ENCODE measurements at regions not wholly inside any gene's neighbourhood (a gene's known extent, or its start where the extent isn't known, plus 50 kb on each side); places are given as distances from the start of the nearest gene placed in this dataset.
"Not testable (repeated sequence)": the region's sequence is repeated elsewhere in the genome, so short reads cannot be mapped to it uniquely, and the experiment has no call there.

GRCh38 chr14:106606936-106607335 is 1080.6 kb downstream of the TMEM121 start:
- peaks cover 2% of the 10 kb centered on the region for H3K4me1 Mint-ChIP-seq
- no peaks in the 10 kb centered on the region for H3K36me3 Mint-ChIP-seq
- H3K27me3 Mint-ChIP-seq, result peaks cover 49% of the 10 kb centered on the region
- H3K27ac Mint-ChIP-seq, result no peak overlapping the region
- H3K9me3 Mint-ChIP-seq, result no peaks in the 10 kb centered on the region
- H3K4me3 Mint-ChIP-seq, result no peak overlapping the region
- DNase-seq, result no peak

GRCh38 chr14:106610691-106611090 is 1084.3 kb downstream of the TMEM121 start:
- H3K4me1 Mint-ChIP-seq, result peaks cover 2% of the 10 kb centered on the region
- peaks cover 30% of the 10 kb centered on the region for H3K27me3 Mint-ChIP-seq
- no peak overlapping the region for H3K4me3 Mint-ChIP-seq
- no peak overlapping the region for H3K27ac Mint-ChIP-seq
- no peaks in the 10 kb centered on the region for H3K9me3 Mint-ChIP-seq
- no peaks in the 10 kb centered on the region for H3K36me3 Mint-ChIP-seq
- no peak for DNase-seq

- no peak for DNase-seq
- no peak overlapping the region for H3K4me3 Mint-ChIP-seq
- H3K27ac Mint-ChIP-seq, result no peak overlapping the region
- H3K9me3 Mint-ChIP-seq, result no peaks in the 10 kb centered on the region
- no peaks in the 10 kb centered on the region for H3K36me3 Mint-ChIP-seq
- peaks cover 25% of the 10 kb centered on the region for H3K27me3 Mint-ChIP-seq
- H3K4me1 Mint-ChIP-seq, result no peaks in the 10 kb centered on the region
Measured at GRCh38 chr14:106613256-106613655, 1086.9 kb downstream of the TMEM121 start.

GRCh38 chr14:106618471-106618951 is 1092.1 kb downstream of the TMEM121 start:
- H3K4me1 Mint-ChIP-seq, H3K9me3 Mint-ChIP-seq, H3K36me3 Mint-ChIP-seq, H3K27ac Mint-ChIP-seq, H3K4me3 Mint-ChIP-seq: not testable (repeated sequence)
- DNase-seq, result peak; percentile 86
- H3K27me3 Mint-ChIP-seq, result peaks cover 48% of the 10 kb centered on the region

GRCh38 chr14:106619606-106620005 is 1093.2 kb downstream of the TMEM121 start:
- DNase-seq, result no peak
- no peaks in the 10 kb centered on the region for H3K9me3 Mint-ChIP-seq
- no peak overlapping the region for H3K4me3 Mint-ChIP-seq
- H3K36me3 Mint-ChIP-seq, result no peaks in the 10 kb centered on the region
- H3K4me1 Mint-ChIP-seq, result peaks cover 9% of the 10 kb centered on the region
- no peak overlapping the region for H3K27ac Mint-ChIP-seq
- H3K27me3 Mint-ChIP-seq, result peaks cover 53% of the 10 kb centered on the region

GRCh38 chr14:106620368-106620767 is 1094.0 kb downstream of the TMEM121 start:
- Mint-ChIP-seq H3K9me3 (no peaks in the 10 kb centered on the region), H3K4me1 (peaks cover 9% of the 10 kb centered on the region), H3K27ac (no peak overlapping the region), H3K27me3 (peaks cover 47% of the 10 kb centered on the region), H3K4me3 (no peak overlapping the region), H3K36me3 (no peaks in the 10 kb centered on the region)
- DNase-seq, result no peak

GRCh38 chr14:106622200-106622745 is 1095.9 kb downstream of the TMEM121 start:
- peak; percentile 9 for DNase-seq
- no peaks in the 10 kb centered on the region for H3K36me3 Mint-ChIP-seq
- no peak overlapping the region for H3K27ac Mint-ChIP-seq
- H3K4me3 Mint-ChIP-seq, result no peak overlapping the region
- H3K27me3 Mint-ChIP-seq, result peaks cover 47% of the 10 kb centered on the region
- no peaks in the 10 kb centered on the region for H3K9me3 Mint-ChIP-seq
- peaks cover 9% of the 10 kb centered on the region for H3K4me1 Mint-ChIP-seq

- Mint-ChIP-seq H3K27me3 (peaks cover 40% of the 10 kb centered on the region), H3K27ac (no peak overlapping the region), H3K4me1 (peaks cover 8% of the 10 kb centered on the region), H3K36me3 (no peaks in the 10 kb centered on the region), H3K4me3 (no peak overlapping the region), H3K9me3 (no peaks in the 10 kb centered on the region)
- no peak for DNase-seq
Measured at GRCh38 chr14:106625186-106625585, 1098.8 kb downstream of the TMEM121 start.

GRCh38 chr14:106626469-106626868 is 1100.1 kb downstream of the TMEM121 start:
- DNase-seq, H3K4me1 Mint-ChIP-seq, H3K9me3 Mint-ChIP-seq, H3K4me3 Mint-ChIP-seq, H3K27ac Mint-ChIP-seq, H3K36me3 Mint-ChIP-seq: not testable (repeated sequence)
- H3K27me3 Mint-ChIP-seq, result peaks cover 36% of the 10 kb centered on the region

GRCh38 chr14:106626942-106627588 is 1100.7 kb downstream of the TMEM121 start:
- peak; percentile 77 for DNase-seq
- not testable (repeated sequence) for H3K4me3 Mint-ChIP-seq, H3K4me1 Mint-ChIP-seq, H3K36me3 Mint-ChIP-seq, H3K9me3 Mint-ChIP-seq, H3K27ac Mint-ChIP-seq
- peaks cover 35% of the 10 kb centered on the region for H3K27me3 Mint-ChIP-seq

GRCh38 chr14:106631879-106632278 is 1105.5 kb downstream of the TMEM121 start:
- no peak for DNase-seq
- H3K4me1 Mint-ChIP-seq, result peaks cover 2% of the 10 kb centered on the region
- H3K4me3 Mint-ChIP-seq, result no peak overlapping the region
- peaks cover 19% of the 10 kb centered on the region for H3K27me3 Mint-ChIP-seq
- no peaks in the 10 kb centered on the region for H3K36me3 Mint-ChIP-seq
- no peak overlapping the region for H3K27ac Mint-ChIP-seq
- no peaks in the 10 kb centered on the region for H3K9me3 Mint-ChIP-seq

GRCh38 chr14:106633721-106634120 is 1107.3 kb downstream of the TMEM121 start:
- DNase-seq, result no peak
- H3K9me3 Mint-ChIP-seq, result no peaks in the 10 kb centered on the region
- peaks cover 12% of the 10 kb centered on the region for H3K27me3 Mint-ChIP-seq
- no peak overlapping the region for H3K27ac Mint-ChIP-seq
- H3K4me1 Mint-ChIP-seq, result peaks cover 1% of the 10 kb centered on the region
- H3K4me3 Mint-ChIP-seq, result no peak overlapping the region
- H3K36me3 Mint-ChIP-seq, result no peaks in the 10 kb centered on the region

- Mint-ChIP-seq H3K9me3 (no peaks in the 10 kb centered on the region), H3K36me3 (no peaks in the 10 kb centered on the region), H3K27me3 (peaks cover 12% of the 10 kb centered on the region), H3K4me1 (peaks cover 2% of the 10 kb centered on the region), H3K4me3 (no peak overlapping the region), H3K27ac (no peak overlapping the region)
- no peak for DNase-seq
Measured at GRCh38 chr14:106635569-106635968, 1109.2 kb downstream of the TMEM121 start.

- DNase-seq, result peak; percentile 72
- not testable (repeated sequence) for H3K4me1 Mint-ChIP-seq, H3K27ac Mint-ChIP-seq, H3K27me3 Mint-ChIP-seq, H3K4me3 Mint-ChIP-seq, H3K36me3 Mint-ChIP-seq, H3K9me3 Mint-ChIP-seq
Measured at GRCh38 chr14:106638786-106639452, 1112.5 kb downstream of the TMEM121 start.

- H3K4me1 Mint-ChIP-seq, result peaks cover 2% of the 10 kb centered on the region
- H3K9me3 Mint-ChIP-seq, result no peaks in the 10 kb centered on the region
Measured at GRCh38 chr14:106642090-106642489, 1115.7 kb downstream of the TMEM121 start.

GRCh38 chr14:106642971-106643370 is 1116.6 kb downstream of the TMEM121 start:
- DNase-seq, H3K4me1 Mint-ChIP-seq, H3K4me3 Mint-ChIP-seq, H3K9me3 Mint-ChIP-seq, H3K27me3 Mint-ChIP-seq, H3K36me3 Mint-ChIP-seq, H3K27ac Mint-ChIP-seq: not testable (repeated sequence)

More at GRCh38 chr14:106642090-106642489, 1115.7 kb downstream of the TMEM121 start:
- no peak for DNase-seq
- Mint-ChIP-seq H3K4me3 (no peak overlapping the region), H3K36me3 (no peaks in the 10 kb centered on the region), H3K27me3 (no peaks in the 10 kb centered on the region), H3K27ac (no peak overlapping the region)

Measured in activated naive CD8-positive, alpha-beta T cell treated with anti-CD3 and anti-CD28 coated beads for 36 hours (primary cell).